Neural progenitor cell (in vitro differentiated cells): ENCODE measurements at regions not wholly inside any gene's neighbourhood (a gene's known extent, or its start where the extent isn't known, plus 50 kb on each side); places are given as distances from the start of the nearest gene placed in this dataset.

ENCODE experiments used
- EZH2 ChIP-seq: fragments of 200-600 bp; sonication (generic); IDR thresholded peaks from 2 replicates; pipeline ENCODE4 v1.6.1; 2017; ENCODE audit warnings: antibody characterized with exemption, mild to moderate bottlenecking, moderate library complexity
- EZH2phosphoT487 ChIP-seq: fragments of 200-600 bp; sonication (generic); IDR thresholded peaks from 2 replicates; pipeline ENCODE4 v1.6.1; 2017; ENCODE audit warnings: antibody characterized with exemption
- TF ChIP-seq, protein P1 (sequence below): fragments of 200-600 bp; sonication (generic); IDR thresholded peaks from 2 replicates; pipeline ENCODE4 v1.5.1; 2017; ENCODE audit warnings: antibody characterized with exemption, mild to moderate bottlenecking

DNA sequence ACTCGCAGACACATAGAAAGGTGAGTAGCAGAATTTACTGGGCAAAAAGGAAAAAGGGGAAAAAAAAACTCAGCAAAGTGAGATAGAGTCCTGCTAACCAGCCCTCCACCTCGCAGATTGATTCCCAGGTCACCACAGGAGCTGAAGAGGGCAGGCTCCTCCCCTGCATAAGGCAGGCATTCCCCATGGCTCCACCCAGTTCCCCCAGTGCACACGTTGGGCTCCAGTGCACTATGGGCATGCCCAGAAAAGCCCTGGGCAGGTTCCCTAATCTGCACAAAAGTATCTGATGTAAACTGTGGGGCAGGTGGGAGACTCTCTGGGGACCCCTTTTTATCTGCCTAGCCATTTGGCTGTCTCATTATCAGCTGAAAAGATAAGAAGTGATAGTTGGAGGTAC, 461.2 kb upstream of the TMEFF2 start:
- TF ChIP-seq, protein P1, sequence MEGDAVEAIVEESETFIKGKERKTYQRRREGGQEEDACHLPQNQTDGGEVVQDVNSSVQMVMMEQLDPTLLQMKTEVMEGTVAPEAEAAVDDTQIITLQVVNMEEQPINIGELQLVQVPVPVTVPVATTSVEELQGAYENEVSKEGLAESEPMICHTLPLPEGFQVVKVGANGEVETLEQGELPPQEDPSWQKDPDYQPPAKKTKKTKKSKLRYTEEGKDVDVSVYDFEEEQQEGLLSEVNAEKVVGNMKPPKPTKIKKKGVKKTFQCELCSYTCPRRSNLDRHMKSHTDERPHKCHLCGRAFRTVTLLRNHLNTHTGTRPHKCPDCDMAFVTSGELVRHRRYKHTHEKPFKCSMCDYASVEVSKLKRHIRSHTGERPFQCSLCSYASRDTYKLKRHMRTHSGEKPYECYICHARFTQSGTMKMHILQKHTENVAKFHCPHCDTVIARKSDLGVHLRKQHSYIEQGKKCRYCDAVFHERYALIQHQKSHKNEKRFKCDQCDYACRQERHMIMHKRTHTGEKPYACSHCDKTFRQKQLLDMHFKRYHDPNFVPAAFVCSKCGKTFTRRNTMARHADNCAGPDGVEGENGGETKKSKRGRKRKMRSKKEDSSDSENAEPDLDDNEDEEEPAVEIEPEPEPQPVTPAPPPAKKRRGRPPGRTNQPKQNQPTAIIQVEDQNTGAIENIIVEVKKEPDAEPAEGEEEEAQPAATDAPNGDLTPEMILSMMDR: no peak
- TF ChIP-seq EZH2: no peak
- no peak for TF ChIP-seq EZH2phosphoT487
